22Rv1 (cell line): ENCODE measurements at regions not wholly inside any gene's neighbourhood (a gene's known extent, or its start where the extent isn't known, plus 50 kb on each side); places are given as distances from the start of the nearest gene placed in this dataset.

Source experiments
- H3K27ac ChIP-seq: fragments of 450-650 bp; 2 replicates; pipeline ENCODE4 v1.5.1; 2017
- ZFX ChIP-seq: fragments of 450-650 bp; IDR thresholded peaks from 2 replicates; pipeline ENCODE4 v1.6.1; 2017; ENCODE audit warnings: antibody characterized with exemption, borderline replicate concordance
- TF ChIP-seq, protein P1 (sequence below): fragments of 450-650 bp; IDR thresholded peaks from 2 replicates; pipeline ENCODE4 v1.5.1; 2017; ENCODE audit warnings: mild to moderate bottlenecking

- H3K27ac ChIP-seq = no peak overlapping the region
- TF ChIP-seq ZFX = no peak
- TF ChIP-seq, protein P1, sequence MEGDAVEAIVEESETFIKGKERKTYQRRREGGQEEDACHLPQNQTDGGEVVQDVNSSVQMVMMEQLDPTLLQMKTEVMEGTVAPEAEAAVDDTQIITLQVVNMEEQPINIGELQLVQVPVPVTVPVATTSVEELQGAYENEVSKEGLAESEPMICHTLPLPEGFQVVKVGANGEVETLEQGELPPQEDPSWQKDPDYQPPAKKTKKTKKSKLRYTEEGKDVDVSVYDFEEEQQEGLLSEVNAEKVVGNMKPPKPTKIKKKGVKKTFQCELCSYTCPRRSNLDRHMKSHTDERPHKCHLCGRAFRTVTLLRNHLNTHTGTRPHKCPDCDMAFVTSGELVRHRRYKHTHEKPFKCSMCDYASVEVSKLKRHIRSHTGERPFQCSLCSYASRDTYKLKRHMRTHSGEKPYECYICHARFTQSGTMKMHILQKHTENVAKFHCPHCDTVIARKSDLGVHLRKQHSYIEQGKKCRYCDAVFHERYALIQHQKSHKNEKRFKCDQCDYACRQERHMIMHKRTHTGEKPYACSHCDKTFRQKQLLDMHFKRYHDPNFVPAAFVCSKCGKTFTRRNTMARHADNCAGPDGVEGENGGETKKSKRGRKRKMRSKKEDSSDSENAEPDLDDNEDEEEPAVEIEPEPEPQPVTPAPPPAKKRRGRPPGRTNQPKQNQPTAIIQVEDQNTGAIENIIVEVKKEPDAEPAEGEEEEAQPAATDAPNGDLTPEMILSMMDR = no peak
Observed at GRCh38 chr2:59804732-59805131, 748.7 kb downstream of the BCL11A start.

- H3K27ac ChIP-seq = no peak overlapping the region
- TF ChIP-seq, protein P1 = no peak
- TF ChIP-seq ZFX = no peak
Observed at GRCh38 chr2:59803586-59803985, 749.9 kb downstream of the BCL11A start.

- no peak overlapping the region for H3K27ac ChIP-seq
- TF ChIP-seq, protein P1 = no peak
- TF ChIP-seq ZFX = no peak
Observed at GRCh38 chr2:59798687-59799232, 754.7 kb downstream of the BCL11A start.

DNA sequence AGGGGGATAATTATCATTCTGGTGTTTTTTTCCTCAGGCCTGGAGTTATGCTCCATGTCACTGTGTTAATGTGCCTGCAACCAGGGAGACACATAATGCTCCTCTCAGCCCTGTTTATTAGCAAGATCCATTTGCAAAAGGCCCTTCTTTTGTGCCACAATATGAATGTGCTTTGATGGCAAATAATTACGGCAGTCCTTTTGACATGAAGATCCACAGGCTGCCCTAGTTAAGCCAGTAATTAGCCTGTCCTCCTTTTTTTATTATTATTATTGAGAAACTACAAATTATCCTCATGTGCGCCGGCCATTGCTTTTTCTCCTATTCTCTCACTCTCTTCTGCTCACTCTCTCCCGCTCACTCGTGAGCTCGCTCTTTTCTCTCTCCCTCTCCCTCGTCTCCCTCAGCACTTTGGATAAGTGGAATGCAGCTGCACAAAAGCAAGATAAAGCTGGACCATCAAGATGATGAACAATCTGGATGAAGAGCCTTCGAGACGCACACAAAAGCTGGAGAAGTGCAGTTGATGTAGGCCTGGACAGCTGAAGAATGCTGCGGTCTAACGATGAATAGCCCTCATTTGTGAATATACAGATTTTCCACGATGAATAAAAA lies 762.3 kb downstream of the BCL11A start:
- TF ChIP-seq, protein P1 = no peak
- no peak for TF ChIP-seq ZFX

GRCh38 chr2:59790186-59791003 lies 763.1 kb downstream of the BCL11A start:
- TF ChIP-seq ZFX = no peak
- TF ChIP-seq, protein P1 = no peak
- no peak overlapping the region for H3K27ac ChIP-seq

More for the DNA sequence above, 762.3 kb downstream of the BCL11A start:
- no peak overlapping the region for H3K27ac ChIP-seq

- no peak overlapping the region for H3K27ac ChIP-seq
- TF ChIP-seq ZFX = no peak
- TF ChIP-seq, protein P1 = peak; percentile 29
Observed at GRCh38 chr2:59789523-59789922, 763.9 kb downstream of the BCL11A start.

GRCh38 chr2:59787095-59787494 lies 766.4 kb downstream of the BCL11A start:
- TF ChIP-seq, protein P1 = no peak
- no peak for TF ChIP-seq ZFX
- H3K27ac ChIP-seq = no peak overlapping the region
